K562 (cell line): ENCODE measurements at regions not wholly inside any gene's neighbourhood (a gene's known extent, or its start where the extent isn't known, plus 50 kb on each side); places are given as distances from the start of the nearest gene placed in this dataset.

Source experiments
- ATAC-seq: fragments of 200-7000 bp; cut with Tn5 transposase; 3 replicates; pipeline ENCODE4 v1.9.1; 2020; ENCODE audit warnings: moderate library complexity
- BruUV-seq: library from RNA; stranded (reverse); fragments of 400-500 nt; replicated peaks from 2 replicates; lab custom pipeline; 2021; lab: Mats Ljungman, UMichigan
- CTCF ChIA-PET: fragments of 300-600 bp; formaldehyde crosslinking; extraction: SDS; loops from one replicate; lab custom pipeline; 2021; ENCODE audit warnings: low intra/inter-chr PET ratio; lab: Yijun Ruan, JAX
- POLR2A ChIA-PET: fragments of 300-600, 350-650 bp; sonication (Branson Sonifier 250); formaldehyde crosslinking; extraction: SDS; loops from one replicate; lab custom pipeline; 2021; ENCODE audit warnings: antibody characterized with exemption, inconsistent platforms; lab: Yijun Ruan, JAX
- DNase-seq, 4 experiments: peaks; one replicate each; pipeline versions ENCODE4 v3.0.0 to v3.0.0-alpha.2; 2011 to 2018; ENCODE audit warnings: low spot score in 3 of 4, mixed read lengths in 3 of 4; ENCODE audit errors: extremely low read depth in 1 of 4
- FAIRE-seq: peaks from 2 replicates; lab custom pipeline; 2011; peaks lifted over from hg19 to GRCh38; lab: Jason Lieb, UNC
- H2AFZ ChIP-seq: 2 replicates; pipeline ENCODE4 v1.6.0; 2011; ENCODE audit warnings: low read depth, low read length, control low read depth, inconsistent platforms
- H3K27ac ChIP-seq: fragments of 200-600 bp; 3 replicates; pipeline ENCODE4 v1.8.0; 2011; ENCODE audit warnings: low read depth, mild to moderate bottlenecking, control low read depth, inconsistent platforms, low read length, moderate library complexity, mixed read lengths; ENCODE audit errors: extremely low read depth
- H3K27me3 ChIP-seq, 2 experiments: fragments of 300-600 bp in 1 of 2; 2 replicates in 1 of 2; 3 replicates in 1 of 2; pipeline versions ENCODE4 v1.6.0 to v1.8.0; 2011; ENCODE audit warnings: inconsistent platforms in 2 of 2, low read length in 2 of 2, mild to moderate bottlenecking in 1 of 2, mixed read lengths in 1 of 2, moderate library complexity in 1 of 2; ENCODE audit not compliant: control insufficient read depth in 2 of 2, insufficient read depth in 2 of 2
- H3K36me3 ChIP-seq: fragments of 300-600 bp; 3 replicates; pipeline ENCODE4 v1.8.0; 2011; ENCODE audit warnings: mild to moderate bottlenecking, low read length, inconsistent platforms; ENCODE audit not compliant: control insufficient read depth, insufficient read depth
- H3K4me1 ChIP-seq, 2 experiments: fragments of 200-600 bp in 1 of 2; replicated peaks in 1 of 2; 2 replicates in 1 of 2; 3 replicates in 1 of 2; pipeline versions ENCODE4 v1.5.1 to v1.8.0; 2011; ENCODE audit warnings: inconsistent platforms in 2 of 2, low read length in 2 of 2, mild to moderate bottlenecking in 1 of 2, mixed read lengths in 1 of 2, moderate library complexity in 1 of 2; ENCODE audit not compliant: control insufficient read depth in 2 of 2, insufficient read depth in 2 of 2
- H3K4me2 ChIP-seq: 2 replicates; pipeline ENCODE4 v1.6.1; 2011; ENCODE audit warnings: low read length, control low read depth, inconsistent platforms, mixed read lengths; ENCODE audit not compliant: insufficient read depth
- H3K4me3 ChIP-seq: fragments of 200-600 bp; sonication (generic), shearing (Covaris generic); 2 replicates; pipeline ENCODE4 v1.5.1; 2016; ENCODE audit warnings: control low read depth, inconsistent platforms
- H3K79me2 ChIP-seq: fragments of 200-600 bp; 3 replicates; pipeline ENCODE4 v1.8.0; 2011; ENCODE audit warnings: low read length, inconsistent platforms; ENCODE audit not compliant: control insufficient read depth, insufficient read depth
- H3K9ac ChIP-seq, 2 experiments: 2 replicates each; pipeline versions ENCODE4 v1.6.0 to v1.6.1; 2011; ENCODE audit warnings: low read depth in 2 of 2, low read length in 2 of 2, control low read depth in 1 of 2, inconsistent platforms in 1 of 2, mild to moderate bottlenecking in 1 of 2, mixed read lengths in 1 of 2; ENCODE audit not compliant: insufficient read depth in 1 of 2
- H3K9me1 ChIP-seq: one replicate; pipeline ENCODE4 v1.6.0; 2011; ENCODE audit warnings: inconsistent platforms, mild to moderate bottlenecking, low read length, moderate library complexity; ENCODE audit not compliant: control insufficient read depth, insufficient read depth
- H3K9me3 ChIP-seq: replicated peaks from 2 replicates; pipeline ENCODE4 v1.5.1; 2011; ENCODE audit warnings: low read depth, low read length, inconsistent platforms; ENCODE audit not compliant: control insufficient read depth, insufficient read depth
- H4K20me1 ChIP-seq: replicated peaks from 2 replicates; pipeline ENCODE4 v1.6.1; 2011; ENCODE audit warnings: low read length, inconsistent platforms, mixed read lengths; ENCODE audit not compliant: control insufficient read depth, insufficient read depth
- ERF ChIP-seq: fragments of 450-650 bp; formaldehyde crosslinking; IDR thresholded peaks from 2 replicates; pipeline ENCODE4 v1.4.0; 2020; ENCODE audit warnings: mild to moderate bottlenecking, mixed read lengths
- RBM25 ChIP-seq: fragments of 200-400 bp; formaldehyde crosslinking; IDR thresholded peaks from 2 replicates; pipeline ENCODE4 v1.6.1; 2018; ENCODE audit warnings: low read length, low read depth, moderate library complexity; ENCODE audit not compliant: severe bottlenecking
- SIRT6 ChIP-seq: IDR thresholded peaks from one replicate; pipeline ENCODE4 v1.6.1; 2012; ENCODE audit warnings: low read depth, mild to moderate bottlenecking, control low read depth, inconsistent platforms, low read length, moderate library complexity
- TOE1 ChIP-seq, 2 experiments: fragments of 450-650 bp in 1 of 2; sonication (generic) in 1 of 2; formaldehyde crosslinking in 1 of 2; IDR thresholded peaks; 2 replicates each; pipeline versions ENCODE4 v1.7.1 to v1.8.0; 2016 to 2022; ENCODE audit warnings: borderline replicate concordance in 2 of 2, mild to moderate bottlenecking in 2 of 2, antibody characterized with exemption in 1 of 2, inconsistent platforms in 1 of 2, low read depth in 1 of 2, missing genetic modification reagents in 1 of 2, moderate library complexity in 1 of 2
- ZNF3 ChIP-seq: fragments of 250-450 bp; sonication (Bioruptor Pico); IDR thresholded peaks from 2 replicates; pipeline ENCODE4 v1.5.0; 2021; ENCODE audit warnings: mild to moderate bottlenecking, moderate library complexity
- whole genome bisulfite sequencing: fragments of 100-300 bp; shearing (Covaris generic); methylation state at CpG from one replicate; pipeline ENCODE4 v1.1.6; 2016; ENCODE audit warnings: low coverage, mixed read lengths; ENCODE audit not compliant: insufficient coverage; ENCODE audit errors: missing lambda C conversion rate; 5-methylcytosine and 5-hydroxymethylcytosine counted together
- in situ Hi-C: fragments of 300-500 bp; cut with MboI; formaldehyde crosslinking; loops from 4 replicates; pipeline ENCODE4 v1.15.0; 2018; ENCODE audit warnings: inconsistent platforms, mixed read lengths
- intact Hi-C: fragments of 100-400 bp; cut with micrococcal nuclease; formaldehyde crosslinking; loops from 2 replicates; pipeline ENCODE4 v1.14.2; 2022
- TF ChIP-seq, protein P1 (sequence below): fragments of 250-450 bp; sonication (Bioruptor Pico); IDR thresholded peaks from 2 replicates; pipeline ENCODE4 v1.8.0; 2021; ENCODE audit warnings: borderline replicate concordance, mild to moderate bottlenecking, moderate library complexity; ENCODE audit not compliant: poor library complexity, severe bottlenecking
- TF ChIP-seq, protein P2 (sequence below): sonication (generic); formaldehyde crosslinking; IDR thresholded peaks from 2 replicates; pipeline ENCODE4 v1.8.0; 2022; ENCODE audit warnings: mild to moderate bottlenecking, missing genetic modification reagents
- TF ChIP-seq, protein P3 (sequence below): fragments of 250-450 bp; sonication (Bioruptor Pico); IDR thresholded peaks from 2 replicates; pipeline ENCODE4 v1.9.0; 2021; ENCODE audit warnings: mild to moderate bottlenecking, inconsistent platforms

DNA sequence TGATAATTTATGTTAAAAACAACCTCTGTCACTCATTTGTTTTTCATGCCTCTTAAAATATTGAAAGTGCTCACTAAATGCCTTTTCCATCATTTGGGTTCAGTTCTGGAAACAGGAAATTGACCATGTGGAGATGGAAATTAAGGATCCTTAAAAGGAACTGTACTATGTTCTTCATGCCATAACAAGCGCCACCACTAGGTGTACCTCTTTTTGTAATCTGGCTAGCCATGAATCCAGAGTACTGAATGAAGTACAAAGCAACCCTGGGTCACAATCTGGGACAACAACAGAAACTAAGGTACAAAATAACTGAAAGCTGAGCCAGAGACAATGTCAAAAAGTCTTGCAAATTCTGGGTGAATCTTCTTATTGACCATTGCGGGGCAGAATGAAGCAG lies 559.1 kb downstream of the FAM181B start:
- H3K4me1 ChIP-seq = no peaks in the 10 kb centered on the region
- no peaks in the 10 kb centered on the region for H4K20me1 ChIP-seq
- DNase-seq (peak in 1 of 4 experiments; percentile 0), ATAC-seq (no peak)
- no peaks in the 10 kb centered on the region for H3K9me1 ChIP-seq
- no peak for TF ChIP-seq TOE1 (IDR thresholded peaks at IDR 0.05; ENCODE audit: borderline replicate concordance)
- no peak for TF ChIP-seq TOE1 (CRISPR knock-in tag; IDR thresholded peaks at IDR 0.05; ENCODE audit: borderline replicate concordance, low read depth)
- TF ChIP-seq, protein P1, sequence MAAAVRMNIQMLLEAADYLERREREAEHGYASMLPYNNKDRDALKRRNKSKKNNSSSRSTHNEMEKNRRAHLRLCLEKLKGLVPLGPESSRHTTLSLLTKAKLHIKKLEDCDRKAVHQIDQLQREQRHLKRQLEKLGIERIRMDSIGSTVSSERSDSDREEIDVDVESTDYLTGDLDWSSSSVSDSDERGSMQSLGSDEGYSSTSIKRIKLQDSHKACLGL (CRISPR knock-in tag) = no peak
- TF ChIP-seq RBM25 = no peak
- TF ChIP-seq, protein P2, sequence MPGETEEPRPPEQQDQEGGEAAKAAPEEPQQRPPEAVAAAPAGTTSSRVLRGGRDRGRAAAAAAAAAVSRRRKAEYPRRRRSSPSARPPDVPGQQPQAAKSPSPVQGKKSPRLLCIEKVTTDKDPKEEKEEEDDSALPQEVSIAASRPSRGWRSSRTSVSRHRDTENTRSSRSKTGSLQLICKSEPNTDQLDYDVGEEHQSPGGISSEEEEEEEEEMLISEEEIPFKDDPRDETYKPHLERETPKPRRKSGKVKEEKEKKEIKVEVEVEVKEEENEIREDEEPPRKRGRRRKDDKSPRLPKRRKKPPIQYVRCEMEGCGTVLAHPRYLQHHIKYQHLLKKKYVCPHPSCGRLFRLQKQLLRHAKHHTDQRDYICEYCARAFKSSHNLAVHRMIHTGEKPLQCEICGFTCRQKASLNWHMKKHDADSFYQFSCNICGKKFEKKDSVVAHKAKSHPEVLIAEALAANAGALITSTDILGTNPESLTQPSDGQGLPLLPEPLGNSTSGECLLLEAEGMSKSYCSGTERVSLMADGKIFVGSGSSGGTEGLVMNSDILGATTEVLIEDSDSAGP (CRISPR knock-in tag) = no peak
- no peak for TF ChIP-seq ZNF3 (CRISPR knock-in tag)
- TF ChIP-seq, protein P3, sequence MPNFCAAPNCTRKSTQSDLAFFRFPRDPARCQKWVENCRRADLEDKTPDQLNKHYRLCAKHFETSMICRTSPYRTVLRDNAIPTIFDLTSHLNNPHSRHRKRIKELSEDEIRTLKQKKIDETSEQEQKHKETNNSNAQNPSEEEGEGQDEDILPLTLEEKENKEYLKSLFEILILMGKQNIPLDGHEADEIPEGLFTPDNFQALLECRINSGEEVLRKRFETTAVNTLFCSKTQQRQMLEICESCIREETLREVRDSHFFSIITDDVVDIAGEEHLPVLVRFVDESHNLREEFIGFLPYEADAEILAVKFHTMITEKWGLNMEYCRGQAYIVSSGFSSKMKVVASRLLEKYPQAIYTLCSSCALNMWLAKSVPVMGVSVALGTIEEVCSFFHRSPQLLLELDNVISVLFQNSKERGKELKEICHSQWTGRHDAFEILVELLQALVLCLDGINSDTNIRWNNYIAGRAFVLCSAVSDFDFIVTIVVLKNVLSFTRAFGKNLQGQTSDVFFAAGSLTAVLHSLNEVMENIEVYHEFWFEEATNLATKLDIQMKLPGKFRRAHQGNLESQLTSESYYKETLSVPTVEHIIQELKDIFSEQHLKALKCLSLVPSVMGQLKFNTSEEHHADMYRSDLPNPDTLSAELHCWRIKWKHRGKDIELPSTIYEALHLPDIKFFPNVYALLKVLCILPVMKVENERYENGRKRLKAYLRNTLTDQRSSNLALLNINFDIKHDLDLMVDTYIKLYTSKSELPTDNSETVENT (CRISPR knock-in tag) = no peak
- TF ChIP-seq SIRT6 = no peak
- TF ChIP-seq ERF (CRISPR knock-in tag) = no peak
- TF ChIP-seq, all 486 proteins: peak for 0
- no peaks in the 10 kb centered on the region for H3K79me2 ChIP-seq
- H3K36me3 ChIP-seq = no peaks in the 10 kb centered on the region
- H3K9ac ChIP-seq = no peak overlapping the region
- no peak overlapping the region for H3K27ac ChIP-seq
- H3K27me3 ChIP-seq = no peaks in the 10 kb centered on the region
- no peak overlapping the region for H2AFZ ChIP-seq
- no peak for FAIRE-seq
- intact Hi-C loops = no loop called here
- 11% methylated on average over 2 of the region's 2 CpGs for WGBS
- ChIA-PET POLR2A (no interaction called here), CTCF (no interaction called here)
- in situ Hi-C loops = no loop called here
- no peak overlapping the region for H3K4me3 ChIP-seq
- no TSS peak for BruUV-seq
- H3K4me2 ChIP-seq = no peak overlapping the region
- H3K9me3 ChIP-seq = no peaks in the 10 kb centered on the region
